ENCODE measurements at regions not wholly inside any gene's neighbourhood (a gene's known extent, or its start where the extent isn't known, plus 50 kb on each side); places are given as distances from the start of the nearest gene placed in this dataset.
A peak's percentile ranks its signal among the peaks of the same experiment; 100 is the strongest.

- DNase-seq (ENCODE audit: low read depth in 1 of 2, low spot score in 2 of 2) (peak; percentile 10 to 53), FAIRE-seq (no peak)
- Histone ChIP-seq H3K27me3 (replicated peaks in 1 of 4; ENCODE audit: control insufficient read depth in 3 of 4, extremely low read depth in 1 of 4, insufficient read depth in 3 of 4, low read length in 3 of 4) (peaks cover 0 to 3% (median 0%) of the 10 kb centered on the region in 4 experiments; a peak in 3 of 7 replicates), H2AK5ac (ENCODE audit: low read depth, low read length) (no peak overlapping the region), H3K18ac (ENCODE audit: extremely low read depth, low read length) (no peak overlapping the region; the same call in 1 of the 2 replicates), H2BK5ac (ENCODE audit: low read depth, low read length) (no peak overlapping the region), H4K8ac (ENCODE audit: extremely low read depth, insufficient read depth, low read length) (no peak overlapping the region), H2BK120ac (replicated peaks; ENCODE audit: low read depth, low read length) (no peak overlapping the region), H2BK12ac (ENCODE audit: low read depth, low read length) (0 out of 2 replicates have a peak overlapping the region, but pooled peaks have one; percentile 3), H3K4me1 (replicated peaks in 1 of 4; ENCODE audit: control insufficient read depth in 3 of 4, insufficient read depth in 4 of 4, low read length in 3 of 4) (peaks cover 0 to 3% (median 0%) of the 10 kb centered on the region in 4 experiments; a peak in 5 of 7 replicates), H3K79me2 (ENCODE audit: control insufficient read depth in 1 of 2, insufficient read depth in 2 of 2, low read length in 2 of 2) (no peaks in the 10 kb centered on the region), H4K20me1 (replicated peaks in 1 of 2; ENCODE audit: control insufficient read depth in 1 of 2, insufficient read depth in 2 of 2, low read length in 2 of 2) (no peaks in the 10 kb centered on the region), H3K9me3 (ENCODE audit: insufficient read depth in 2 of 2, low read depth in 1 of 2, low read length in 1 of 2) (no peaks in the 10 kb centered on the region), H4K91ac (replicated peaks; ENCODE audit: insufficient read length, low read length) (no peak overlapping the region), H4K5ac (ENCODE audit: insufficient read length, low read depth, low read length) (no peak overlapping the region), H3K36me3 (ENCODE audit: control insufficient read depth in 2 of 4, insufficient read depth in 4 of 4, low read length in 3 of 4) (no peaks in the 10 kb centered on the region), H2BK15ac (ENCODE audit: low read length) (peak overlapping the region; percentile 49; the same call in 1 of the 2 replicates), H3K4me2 (ENCODE audit: insufficient read depth in 1 of 2, low read depth in 2 of 2, low read length in 2 of 2) (peak overlapping the region; percentile 39 to 40; a peak in 3 of 4 replicates), H3K79me1 (ENCODE audit: low read depth, low read length) (no peaks in the 10 kb centered on the region), H2AFZ (ENCODE audit: low read length) (peak overlapping the region; percentile 36; the same call in 1 of the 2 replicates), H3K23me2 (ENCODE audit: low read depth, low read length) (no peaks in the 10 kb centered on the region), H3K4ac (replicated peaks; ENCODE audit: insufficient read length, low read depth, low read length) (no peak overlapping the region), H3K56ac (replicated peaks; ENCODE audit: insufficient read length, low read depth, low read length) (no peak overlapping the region), H3K9ac (replicated peaks in 1 of 4; ENCODE audit: extremely low read depth in 1 of 4, low read depth in 3 of 4, low read length in 3 of 4) (no peak overlapping the region), H3K4me3 (ENCODE audit: extremely low read depth in 1 of 4, insufficient read depth in 2 of 4, low read depth in 3 of 4, low read length in 4 of 4) (no peak overlapping the region; a peak in 2 of 8 replicates), H2BK20ac (ENCODE audit: low read length) (no peak overlapping the region), H3K27ac (ENCODE audit: low read depth, low read length) (no peak overlapping the region), H3K23ac (ENCODE audit: insufficient read length) (no peak overlapping the region), H3K14ac (ENCODE audit: insufficient read length) (no peak overlapping the region)
- POLR2A ChIA-PET (ENCODE audit: partially characterized antibody), result interaction anchor here (0.6 to 1.3 kb wide), 3 partner anchors 25 to 45 kb away, joined by 3 to 5 read pairs (median 4); no protein-coding TSS in a partner anchor
- WGBS, 2 experiments (ENCODE audit: extremely low coverage in 1 of 2, insufficient coverage in 1 of 2, insufficient read length in 1 of 2, insufficient replicate concordance in 2 of 2, low coverage in 1 of 2, low lambda C conversion rate in 2 of 2, missing lambda C conversion rate in 1 of 2), result 43% methylated on average over 10 of the region's 10 CpGs; no CpG with 5 or more reads in 1 of the 2 experiments
- CTCF ChIA-PET (ENCODE audit: partially characterized antibody), result interaction anchor here (0.9 to 6.3 kb wide), 13 partner anchors 10 to 145 kb away, joined by 3 to 62 read pairs (median 4); partner anchors contain the start of gene TMEM132D
- TF ChIP-seq BACH1 (IDR thresholded peaks at IDR 0.05; ENCODE audit: low read length) (no peak), TBP (IDR thresholded peaks at IDR 0.05; ENCODE audit: low read depth, low read length) (no peak), ZNF274 (IDR thresholded peaks at IDR 0.05; ENCODE audit: borderline replicate concordance, extremely low read depth, low read length) (no peak), TEAD4 (IDR thresholded peaks at IDR 0.05; ENCODE audit: low read depth, low read length) (no peak), GTF2F1 (IDR thresholded peaks at IDR 0.05; ENCODE audit: borderline replicate concordance, low read depth, low read length) (no peak), HDAC6 (IDR thresholded peaks at IDR 0.05; ENCODE audit: low read depth, low read length) (no peak), TAF1 (IDR thresholded peaks at IDR 0.05; ENCODE audit: low read depth, low read length) (no peak), CBX8 (IDR thresholded peaks at IDR 0.05; ENCODE audit: borderline replicate concordance, low read depth, low read length) (no peak), SP2 (IDR thresholded peaks at IDR 0.05; ENCODE audit: low read length) (no peak), E2F6 (IDR thresholded peaks at IDR 0.05) (no peak), MAX (IDR thresholded peaks at IDR 0.05) (no peak), ASH2L (IDR thresholded peaks at IDR 0.05; ENCODE audit: low read length) (peak; percentile 29)
These were observed 62.5 kb upstream of the TMEM132D start for GRCh38 chr12:129966146-129966995.

Measured in H1 (cell line).